Choroid plexus epithelial cell (primary cell): ENCODE measurements at regions not wholly inside any gene's neighbourhood (a gene's known extent, or its start where the extent isn't known, plus 50 kb on each side); places are given as distances from the start of the nearest gene placed in this dataset.
"Not testable (repeated sequence)": the region's sequence is repeated elsewhere in the genome, so short reads cannot be mapped to it uniquely, and the experiment has no call there.

Experiments used
- DNase-seq: peaks from one replicate; pipeline ENCODE4 v3.0.0-alpha.2; 2010; ENCODE audit warnings: low read depth
- H3K4me3 ChIP-seq: 2 replicates; pipeline ENCODE4 v1.5.1; 2011; ENCODE audit warnings: low read depth, mild to moderate bottlenecking, control low read depth, low read length, moderate library complexity
- CTCF ChIP-seq: conservative IDR thresholded peaks from 2 replicates; pipeline ENCODE4 v1.5.1; 2011; ENCODE audit warnings: low read depth, mild to moderate bottlenecking, control low read depth, inconsistent platforms, low read length, moderate library complexity

DNA sequence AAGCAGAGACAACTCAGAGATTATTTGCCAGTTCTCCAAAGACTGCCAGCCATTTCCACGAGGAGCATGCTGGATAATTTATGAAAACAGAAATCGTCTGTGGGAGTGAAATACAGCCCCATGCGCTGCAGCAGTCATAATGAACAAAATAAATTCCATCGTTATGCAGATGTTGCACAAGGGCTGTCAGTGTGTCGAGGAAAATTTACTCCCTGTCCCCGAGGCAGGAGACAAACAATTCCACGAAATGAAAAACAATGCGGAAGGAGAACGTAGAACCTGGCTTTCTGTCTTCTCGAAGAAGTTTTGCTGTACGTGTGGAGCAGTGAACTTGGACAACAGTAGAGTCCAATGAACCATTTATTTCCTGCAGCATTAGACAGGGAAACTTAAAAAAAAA is 399.4 kb downstream of the CD83 start:
- TF ChIP-seq CTCF, result no peak
- no peak overlapping the region for H3K4me3 ChIP-seq
- no peak for DNase-seq

DNA sequence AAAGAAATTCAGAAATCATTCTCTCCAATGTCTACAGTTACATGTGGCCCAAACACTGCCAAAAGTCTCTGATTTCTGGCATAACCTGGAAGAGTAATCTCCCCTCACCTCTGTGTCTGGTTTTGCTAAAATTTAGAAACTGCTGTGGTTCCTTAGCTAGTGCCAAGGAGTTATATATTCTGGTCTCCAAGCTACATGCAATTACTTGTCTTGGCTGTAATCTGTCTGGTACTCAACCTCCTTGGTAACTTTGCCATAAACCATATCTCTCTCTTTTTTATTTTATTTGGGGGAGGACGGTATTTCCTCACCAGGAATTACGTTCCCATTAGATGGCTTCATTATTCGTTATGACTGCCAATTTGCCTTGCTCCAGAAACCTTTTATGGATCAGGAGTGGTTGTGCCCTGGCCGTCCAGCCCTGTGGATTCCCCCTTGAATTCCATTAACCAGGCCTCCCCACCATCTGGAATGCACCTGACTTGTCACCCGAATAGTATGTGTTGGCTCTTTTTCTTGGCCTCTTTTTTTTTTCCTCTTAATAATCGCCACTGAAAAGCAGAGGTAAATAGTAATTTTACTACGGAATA is 400.0 kb downstream of the CD83 start:
- DNase-seq, result no peak
- H3K4me3 ChIP-seq, result no peak overlapping the region
- no peak for TF ChIP-seq CTCF

DNA sequence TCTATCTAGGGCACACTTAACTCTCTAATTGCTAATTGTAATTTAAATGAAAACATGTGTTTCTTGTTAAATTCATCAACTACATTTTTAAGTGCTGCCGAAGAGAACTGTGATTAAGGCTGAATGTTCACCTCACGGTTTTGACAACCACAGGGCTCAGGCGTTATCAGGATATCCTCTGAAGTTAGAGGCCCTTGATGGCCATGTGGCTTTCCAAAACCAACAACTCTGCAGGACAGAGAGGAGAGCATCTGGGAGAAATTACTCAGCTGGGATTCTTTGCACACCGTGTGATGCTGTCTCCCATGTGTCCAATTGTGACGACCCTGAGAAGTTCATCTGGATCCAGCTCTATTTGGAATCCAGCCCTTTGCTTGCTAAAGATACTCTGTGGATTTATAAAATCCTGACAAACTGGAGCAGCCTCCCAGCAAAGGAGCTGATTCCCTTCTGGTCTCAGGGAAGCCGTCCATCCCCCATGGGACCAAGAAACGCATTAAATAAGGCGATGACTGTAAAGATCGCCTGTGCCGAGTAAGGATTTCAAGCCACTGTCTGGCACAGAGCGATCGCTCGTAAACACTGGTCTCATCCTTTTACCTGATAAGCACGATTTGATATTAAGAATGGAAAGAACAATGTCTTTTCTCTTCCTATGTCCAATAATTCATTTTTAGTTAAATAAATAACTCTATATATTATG is 401.1 kb downstream of the CD83 start:
- H3K4me3 ChIP-seq, result no peak overlapping the region
- no peak for TF ChIP-seq CTCF
- DNase-seq, result no peak

DNA sequence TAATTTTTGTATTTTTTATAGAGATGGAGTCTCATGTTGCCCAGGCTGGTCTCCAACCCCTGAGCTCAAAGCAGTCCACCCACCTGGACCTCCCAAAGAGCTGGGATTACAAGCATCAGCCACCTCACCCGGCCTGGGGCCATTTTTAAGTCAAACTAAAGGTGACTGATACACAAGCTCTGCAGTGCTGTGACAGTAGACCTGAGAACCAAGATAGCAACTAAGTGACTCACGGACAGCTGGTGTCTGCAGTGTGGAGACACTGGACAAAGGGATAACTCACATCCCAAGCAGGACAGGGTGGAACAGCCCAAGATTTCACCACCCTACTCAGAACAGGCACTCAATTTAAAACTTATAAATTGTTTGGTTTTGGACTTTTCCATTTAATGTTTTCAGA is 402.5 kb downstream of the CD83 start:
- no peak for TF ChIP-seq CTCF
- no peak overlapping the region for H3K4me3 ChIP-seq
- no peak for DNase-seq

GRCh38 chr6:14520536-14520935 is 403.0 kb downstream of the CD83 start:
- no peak overlapping the region for H3K4me3 ChIP-seq
- TF ChIP-seq CTCF, result no peak
- DNase-seq, result no peak

DNA sequence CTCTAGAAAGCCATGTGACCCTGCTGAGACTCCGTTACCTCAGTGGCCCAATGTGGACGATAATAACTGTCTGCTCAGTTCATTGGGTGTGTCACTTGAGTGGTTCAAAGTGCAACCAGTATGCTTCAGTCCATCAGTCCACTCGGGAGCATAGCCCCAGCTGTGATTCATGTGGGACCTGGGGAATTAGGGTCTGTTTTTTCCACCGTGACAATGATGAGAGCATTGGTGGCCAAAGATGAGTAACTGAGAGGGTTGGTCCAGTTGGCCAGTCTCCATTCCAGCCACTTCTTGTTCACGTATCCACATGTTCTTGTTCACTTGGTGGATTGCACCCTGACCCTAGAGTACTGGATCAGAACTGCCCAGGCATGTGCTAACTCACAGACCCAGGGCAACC is 403.6 kb downstream of the CD83 start:
- no peak overlapping the region for H3K4me3 ChIP-seq

GRCh38 chr6:14521861-14522260 is 404.3 kb downstream of the CD83 start:
- not testable (repeated sequence) for DNase-seq, H3K4me3 ChIP-seq

More for the DNA sequence above, 403.6 kb downstream of the CD83 start:
- no peak for DNase-seq
- TF ChIP-seq CTCF, result no peak
